ENCODE measurements at regions not wholly inside any gene's neighbourhood (a gene's known extent, or its start where the extent isn't known, plus 50 kb on each side); places are given as distances from the start of the nearest gene placed in this dataset.

- Histone ChIP-seq H3K36me3 (ENCODE audit: control insufficient read depth in 1 of 2, insufficient read depth in 2 of 2, low read length in 2 of 2) (peaks cover 0 to 4% of the 10 kb centered on the region in 2 experiments), H3K18ac (ENCODE audit: low read length) (no peak overlapping the region), H3K27ac (ENCODE audit: low read depth, low read length) (no peak overlapping the region), H3K27me3 (ENCODE audit: insufficient read depth, low read length) (no peaks in the 10 kb centered on the region), H3K4me1 (ENCODE audit: control insufficient read depth in 1 of 2, insufficient read depth in 2 of 2, low read length in 2 of 2) (no peaks in the 10 kb centered on the region), H3K4ac (ENCODE audit: low read depth, low read length) (no peak overlapping the region), H3K4me2 (ENCODE audit: low read length) (no peak overlapping the region), H3K23ac (ENCODE audit: low read length) (no peak overlapping the region), H3K79me1 (ENCODE audit: low read length) (no peaks in the 10 kb centered on the region), H2BK12ac (ENCODE audit: low read length) (no peak overlapping the region), H4K8ac (ENCODE audit: low read depth, low read length) (no peak overlapping the region), H2AK5ac (ENCODE audit: low read length) (no peak overlapping the region), H2BK5ac (ENCODE audit: low read depth, low read length, poor library complexity) (no peak overlapping the region), H4K12ac (ENCODE audit: low read depth, low read length) (no peak overlapping the region), H3K9ac (ENCODE audit: low read length) (no peak overlapping the region), H3K4me3 (ENCODE audit: low read depth, low read length) (no peak overlapping the region), H2AFZ (ENCODE audit: insufficient read depth, low read length, poor library complexity) (no peak overlapping the region), H4K91ac (ENCODE audit: low read depth, low read length) (no peak overlapping the region), H3K9me3 (ENCODE audit: insufficient read depth, low read depth, low read length) (no peaks in the 10 kb centered on the region), H3K79me2 (ENCODE audit: control insufficient read depth, insufficient read depth, low read length, poor library complexity) (no peaks in the 10 kb centered on the region), H3K14ac (ENCODE audit: low read length) (no peak overlapping the region), H2BK120ac (ENCODE audit: insufficient read depth, low read length, poor library complexity) (no peak overlapping the region)
- WGBS (ENCODE audit: extremely low coverage, insufficient coverage, insufficient read length): no CpG with 5 or more reads among the region's 2 CpGs
- no peak for DNase-seq
These were observed 223.9 kb downstream of the USP25 start for GRCh38 chr21:15953551-15954116.

- H3K23ac ChIP-seq (ENCODE audit: low read length): no peak overlapping the region
- H3K27ac ChIP-seq (ENCODE audit: low read depth, low read length): no peak overlapping the region
- H3K4me1 ChIP-seq (ENCODE audit: control insufficient read depth in 1 of 2, insufficient read depth in 2 of 2, low read length in 2 of 2): peaks cover 2 to 6% of the 10 kb centered on the region in 2 experiments
- no peak overlapping the region for H2BK12ac ChIP-seq (ENCODE audit: low read length)
- H3K9me3 ChIP-seq (ENCODE audit: insufficient read depth, low read depth, low read length): no peaks in the 10 kb centered on the region
- H3K36me3 ChIP-seq (ENCODE audit: control insufficient read depth in 1 of 2, insufficient read depth in 2 of 2, low read length in 2 of 2): no peaks in the 10 kb centered on the region
- H3K4me2 ChIP-seq (ENCODE audit: low read length): no peak overlapping the region
- no peak overlapping the region for H3K9ac ChIP-seq (ENCODE audit: low read length)
- WGBS (ENCODE audit: extremely low coverage, insufficient coverage, insufficient read length): no CpG with 5 or more reads among the region's 5 CpGs
- no peaks in the 10 kb centered on the region for H3K27me3 ChIP-seq (ENCODE audit: insufficient read depth, low read length)
- no peak overlapping the region for H2AK5ac ChIP-seq (ENCODE audit: low read length)
- no peak overlapping the region for H2BK120ac ChIP-seq (ENCODE audit: insufficient read depth, low read length, poor library complexity)
- no peak overlapping the region for H3K4ac ChIP-seq (ENCODE audit: low read depth, low read length)
- H3K14ac ChIP-seq (ENCODE audit: low read length): no peak overlapping the region
- no peaks in the 10 kb centered on the region for H3K79me2 ChIP-seq (ENCODE audit: control insufficient read depth, insufficient read depth, low read length, poor library complexity)
- no peak overlapping the region for H4K8ac ChIP-seq (ENCODE audit: low read depth, low read length)
- H3K18ac ChIP-seq (ENCODE audit: low read length): no peak overlapping the region
- H4K91ac ChIP-seq (ENCODE audit: low read depth, low read length): no peak overlapping the region
- H2AFZ ChIP-seq (ENCODE audit: insufficient read depth, low read length, poor library complexity): no peak overlapping the region
- H2BK5ac ChIP-seq (ENCODE audit: low read depth, low read length, poor library complexity): no peak overlapping the region
- H3K4me3 ChIP-seq (ENCODE audit: low read depth, low read length): no peak overlapping the region
- H4K12ac ChIP-seq (ENCODE audit: low read depth, low read length): no peak overlapping the region
- no peak for DNase-seq
- peaks cover 2% of the 10 kb centered on the region for H3K79me1 ChIP-seq (ENCODE audit: low read length)
These were observed 234.6 kb downstream of the USP25 start for GRCh38 chr21:15964236-15964855.

- peak; percentile 2 to 9 for DNase-seq
- WGBS (ENCODE audit: extremely low coverage, insufficient coverage, insufficient read length): no CpG with 5 or more reads among the region's 2 CpGs
- H3K79me2 ChIP-seq (ENCODE audit: control insufficient read depth, insufficient read depth, low read length, poor library complexity): no peaks in the 10 kb centered on the region
- no peak overlapping the region for H3K9ac ChIP-seq (ENCODE audit: low read length)
- no peak overlapping the region for H2AFZ ChIP-seq (ENCODE audit: insufficient read depth, low read length, poor library complexity)
- no peak overlapping the region for H3K4me3 ChIP-seq (ENCODE audit: low read depth, low read length)
- peaks cover 2 to 6% of the 10 kb centered on the region in 2 experiments for H3K4me1 ChIP-seq (ENCODE audit: control insufficient read depth in 1 of 2, insufficient read depth in 2 of 2, low read length in 2 of 2)
- H3K27me3 ChIP-seq (ENCODE audit: insufficient read depth, low read length): no peaks in the 10 kb centered on the region
- peaks cover 2% of the 10 kb centered on the region for H3K79me1 ChIP-seq (ENCODE audit: low read length)
- H3K36me3 ChIP-seq (ENCODE audit: control insufficient read depth in 1 of 2, insufficient read depth in 2 of 2, low read length in 2 of 2): no peaks in the 10 kb centered on the region
- no peak overlapping the region for H4K91ac ChIP-seq (ENCODE audit: low read depth, low read length)
- H2BK12ac ChIP-seq (ENCODE audit: low read length): no peak overlapping the region
- no peak overlapping the region for H4K8ac ChIP-seq (ENCODE audit: low read depth, low read length)
- H2AK5ac ChIP-seq (ENCODE audit: low read length): no peak overlapping the region
- H4K12ac ChIP-seq (ENCODE audit: low read depth, low read length): no peak overlapping the region
- no peak overlapping the region for H3K4ac ChIP-seq (ENCODE audit: low read depth, low read length)
- no peak overlapping the region for H3K18ac ChIP-seq (ENCODE audit: low read length)
- no peaks in the 10 kb centered on the region for H3K9me3 ChIP-seq (ENCODE audit: insufficient read depth, low read depth, low read length)
- H3K14ac ChIP-seq (ENCODE audit: low read length): no peak overlapping the region
- no peak overlapping the region for H2BK120ac ChIP-seq (ENCODE audit: insufficient read depth, low read length, poor library complexity)
- H3K23ac ChIP-seq (ENCODE audit: low read length): no peak overlapping the region
- no peak overlapping the region for H3K27ac ChIP-seq (ENCODE audit: low read depth, low read length)
- H2BK5ac ChIP-seq (ENCODE audit: low read depth, low read length, poor library complexity): no peak overlapping the region
- no peak overlapping the region for H3K4me2 ChIP-seq (ENCODE audit: low read length)
These were observed 236.4 kb downstream of the USP25 start for GRCh38 chr21:15966231-15966630.

GRCh38 chr21:15966651-15967050 is 236.9 kb downstream of the USP25 start:
- H2BK12ac ChIP-seq (ENCODE audit: low read length): no peak overlapping the region
- H2BK5ac ChIP-seq (ENCODE audit: low read depth, low read length, poor library complexity): no peak overlapping the region
- H3K18ac ChIP-seq (ENCODE audit: low read length): no peak overlapping the region
- peaks cover 2 to 6% of the 10 kb centered on the region in 2 experiments for H3K4me1 ChIP-seq (ENCODE audit: control insufficient read depth in 1 of 2, insufficient read depth in 2 of 2, low read length in 2 of 2)
- no peaks in the 10 kb centered on the region for H3K36me3 ChIP-seq (ENCODE audit: control insufficient read depth in 1 of 2, insufficient read depth in 2 of 2, low read length in 2 of 2)
- H3K9ac ChIP-seq (ENCODE audit: low read length): no peak overlapping the region
- H3K4me2 ChIP-seq (ENCODE audit: low read length): no peak overlapping the region
- no peak overlapping the region for H4K12ac ChIP-seq (ENCODE audit: low read depth, low read length)
- no CpG with 5 or more reads among the region's 1 CpG for WGBS (ENCODE audit: extremely low coverage, insufficient coverage, insufficient read length)
- H3K23ac ChIP-seq (ENCODE audit: low read length): no peak overlapping the region
- H2AFZ ChIP-seq (ENCODE audit: insufficient read depth, low read length, poor library complexity): no peak overlapping the region
- no peaks in the 10 kb centered on the region for H3K79me2 ChIP-seq (ENCODE audit: control insufficient read depth, insufficient read depth, low read length, poor library complexity)
- no peaks in the 10 kb centered on the region for H3K27me3 ChIP-seq (ENCODE audit: insufficient read depth, low read length)
- no peak overlapping the region for H4K8ac ChIP-seq (ENCODE audit: low read depth, low read length)
- H3K27ac ChIP-seq (ENCODE audit: low read depth, low read length): no peak overlapping the region
- H3K4me3 ChIP-seq (ENCODE audit: low read depth, low read length): no peak overlapping the region
- H4K91ac ChIP-seq (ENCODE audit: low read depth, low read length): no peak overlapping the region
- H2BK120ac ChIP-seq (ENCODE audit: insufficient read depth, low read length, poor library complexity): no peak overlapping the region
- H2AK5ac ChIP-seq (ENCODE audit: low read length): no peak overlapping the region
- H3K9me3 ChIP-seq (ENCODE audit: insufficient read depth, low read depth, low read length): no peaks in the 10 kb centered on the region
- peaks cover 2% of the 10 kb centered on the region for H3K79me1 ChIP-seq (ENCODE audit: low read length)
- no peak overlapping the region for H3K14ac ChIP-seq (ENCODE audit: low read length)
- no peak overlapping the region for H3K4ac ChIP-seq (ENCODE audit: low read depth, low read length)
- DNase-seq: peak in 1 of 2 donors; percentile 4
